HG03439 (cell line): ENCODE measurements at regions not wholly inside any gene's neighbourhood (a gene's known extent, or its start where the extent isn't known, plus 50 kb on each side); places are given as distances from the start of the nearest gene placed in this dataset.

Experiments
- ATAC-seq: cut with Tn5 transposase; IDR thresholded peaks from one replicate; pipeline ENCODE4 v1.9.1; 2021; ENCODE audit warnings: mild to moderate bottlenecking, moderate library complexity; ENCODE audit not compliant: unreplicated experiment

DNA sequence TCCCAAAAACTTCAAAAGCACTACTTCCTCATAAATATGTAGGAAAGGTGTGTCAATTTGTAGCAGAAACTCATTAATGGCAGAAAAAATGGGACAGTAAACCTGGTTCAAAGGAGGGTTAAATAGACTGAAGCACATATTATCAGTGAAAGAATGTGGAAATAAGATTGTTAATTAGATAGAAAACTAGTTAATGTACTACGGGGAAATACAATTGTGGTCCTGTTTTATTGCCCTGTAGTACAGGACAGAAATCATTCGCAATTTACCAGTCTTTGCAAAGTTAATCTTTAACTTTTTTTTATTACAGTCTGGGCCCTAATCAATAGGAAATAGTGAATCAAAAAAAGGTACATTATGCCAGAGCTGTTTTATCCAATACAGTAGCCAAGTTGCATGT, 82.0 kb upstream of the PAK5 start:
- no peak for ATAC-seq

DNA sequence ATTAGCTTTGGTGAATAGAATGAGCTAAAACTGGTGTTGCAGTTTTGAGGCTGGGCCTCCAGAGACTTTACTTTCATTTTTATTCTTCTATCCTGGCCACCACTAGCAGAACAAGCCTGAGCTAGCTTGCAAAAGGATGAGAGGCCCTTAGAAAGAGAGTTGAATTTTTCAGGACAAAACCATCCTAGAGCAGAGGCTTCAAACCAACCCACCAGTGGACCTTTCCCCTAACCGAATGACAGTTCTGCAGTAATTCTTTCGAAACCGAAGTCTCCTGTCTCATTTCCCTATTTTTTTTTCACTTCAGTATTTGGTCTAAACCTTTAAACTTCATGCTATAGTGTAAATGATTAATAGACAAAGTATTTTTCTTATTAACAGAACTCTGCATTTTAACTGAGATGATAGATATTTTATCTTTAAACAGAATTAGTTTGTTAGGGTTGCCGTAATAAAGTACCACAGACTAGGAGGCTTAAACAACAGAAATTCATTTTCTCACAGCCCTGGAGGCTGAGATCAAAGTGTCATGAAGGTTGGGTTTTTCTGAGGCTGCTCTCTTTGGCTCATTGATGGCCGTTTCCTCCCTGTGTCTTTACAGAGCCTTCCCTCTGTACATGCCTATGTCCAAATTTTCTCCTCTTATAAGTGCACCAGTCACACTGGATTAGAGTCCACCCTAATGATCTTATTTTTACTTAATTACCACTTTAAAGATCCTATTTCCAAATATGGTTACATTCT, 80.6 kb upstream of the PAK5 start:
- peak; percentile 68 for ATAC-seq

DNA sequence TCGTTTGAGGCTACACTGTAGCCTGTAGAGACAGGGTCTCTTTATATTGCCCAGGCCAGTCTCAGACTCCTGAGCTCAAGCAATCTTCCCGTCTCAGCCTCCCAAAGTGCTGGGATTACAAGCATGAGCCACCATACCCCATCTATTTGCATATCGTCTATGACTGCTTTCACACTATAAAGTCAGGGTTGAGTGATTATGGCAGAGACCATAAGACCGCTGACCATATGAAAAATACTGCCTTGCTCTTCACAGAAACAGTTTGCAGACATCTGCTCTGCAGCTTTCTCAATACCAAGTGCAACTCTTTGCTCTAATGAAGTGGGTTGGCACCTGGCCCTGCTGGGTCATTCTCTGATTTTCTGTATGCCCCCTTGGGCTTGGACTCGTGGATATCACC, 79.5 kb upstream of the PAK5 start:
- no peak for ATAC-seq

DNA sequence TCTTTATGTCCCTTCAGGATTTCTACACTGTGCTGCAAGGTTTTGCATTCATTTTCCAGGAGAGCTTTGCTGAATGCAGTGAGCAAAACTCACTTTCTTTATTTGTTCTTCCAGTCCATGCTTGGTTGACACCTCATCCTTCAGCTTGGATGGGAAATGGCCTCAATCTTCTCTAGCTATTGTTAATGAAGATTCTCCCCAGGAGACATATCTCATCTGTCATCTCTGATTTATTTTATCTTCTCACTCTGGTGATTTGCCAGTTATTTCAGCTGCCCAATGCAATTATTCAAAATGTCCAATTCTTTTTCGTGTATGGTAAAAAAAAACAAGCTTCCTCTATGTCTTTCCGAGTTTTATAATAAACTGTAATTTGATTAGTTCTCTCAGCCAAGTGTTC, 77.9 kb upstream of the PAK5 start:
- no peak for ATAC-seq

DNA sequence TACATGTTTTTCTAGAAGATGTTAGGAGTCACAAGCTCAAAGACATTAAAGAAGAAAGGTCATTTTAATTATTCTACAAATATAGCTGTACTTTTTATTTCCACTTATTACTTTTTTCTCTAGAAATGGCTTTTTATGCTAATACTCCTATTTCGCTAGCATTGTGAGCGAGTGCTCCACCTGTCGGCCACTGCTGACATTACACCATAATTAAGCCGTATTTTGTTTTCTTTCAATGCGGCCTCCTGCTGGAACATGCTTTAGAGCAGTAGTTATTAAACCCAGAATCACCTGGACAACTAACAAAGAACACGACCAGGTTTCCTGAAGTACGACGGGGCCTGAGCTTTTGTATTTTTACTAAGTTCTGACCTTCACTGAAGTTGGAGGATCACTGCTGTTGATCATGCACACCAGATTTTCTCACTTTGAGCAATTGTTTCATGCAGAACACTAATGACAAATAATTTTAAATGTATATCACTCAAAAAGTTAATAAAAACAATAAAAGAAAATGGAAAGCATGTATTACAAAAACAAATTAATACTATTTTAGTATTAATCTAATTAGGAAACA, 74.1 kb upstream of the PAK5 start:
- peak; percentile 70 for ATAC-seq

DNA sequence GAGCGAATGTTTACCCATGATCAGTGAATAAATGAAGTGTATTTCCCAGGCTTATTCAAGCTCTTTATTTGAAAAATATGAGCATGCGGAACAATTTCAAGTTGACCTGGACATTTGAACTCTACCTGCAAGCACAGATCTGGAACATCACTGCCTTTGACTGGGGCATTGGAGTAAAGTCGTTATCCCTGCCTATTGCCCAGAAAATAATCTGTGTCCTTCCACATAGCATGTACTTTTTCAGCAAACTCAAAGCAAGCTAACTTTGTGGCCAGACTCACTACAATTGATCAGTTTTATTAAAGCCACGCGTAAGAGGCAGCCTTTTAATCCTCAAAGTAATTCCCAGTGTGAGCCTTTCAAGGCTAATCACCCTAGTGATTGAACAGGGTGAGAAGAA, 73.4 kb upstream of the PAK5 start:
- ATAC-seq: no peak

DNA sequence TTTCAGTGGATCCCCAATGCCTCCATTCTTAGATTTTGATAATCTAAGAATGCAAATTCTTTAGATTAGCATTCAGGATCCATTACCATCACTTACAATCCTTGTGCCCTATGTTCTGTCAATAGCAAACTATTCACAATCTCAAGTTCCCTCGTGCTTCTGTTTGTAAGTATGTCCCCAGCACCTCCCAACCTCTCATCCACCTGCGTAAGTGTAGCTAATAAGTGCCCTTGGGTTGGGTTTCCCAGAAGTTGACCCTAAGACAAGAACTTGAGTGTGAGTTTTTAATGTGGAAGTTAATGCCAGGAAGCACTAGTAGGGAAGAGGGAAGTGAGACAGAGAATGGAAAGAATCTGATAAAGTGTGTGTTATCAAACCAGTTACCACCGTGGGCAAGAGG, 72.6 kb upstream of the PAK5 start:
- ATAC-seq: no peak

DNA sequence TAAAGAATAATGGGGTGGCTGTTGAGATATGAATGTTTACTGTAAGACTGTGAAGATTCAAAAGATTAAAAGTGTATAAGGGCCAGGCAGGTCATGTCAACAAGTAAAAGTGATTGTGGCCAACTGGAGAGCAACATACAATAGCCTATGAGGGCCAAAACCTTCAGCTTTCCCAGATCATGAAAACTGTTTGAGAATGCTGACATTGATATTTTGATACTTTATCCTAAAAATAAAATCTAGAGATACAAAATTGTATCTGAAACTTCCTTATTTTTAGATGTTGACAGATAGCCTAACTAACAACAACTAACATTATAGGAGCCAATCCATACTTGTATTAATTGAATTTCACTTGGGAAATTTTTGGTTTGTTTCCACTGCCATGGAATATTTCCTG, 70.3 kb upstream of the PAK5 start:
- no peak for ATAC-seq

DNA sequence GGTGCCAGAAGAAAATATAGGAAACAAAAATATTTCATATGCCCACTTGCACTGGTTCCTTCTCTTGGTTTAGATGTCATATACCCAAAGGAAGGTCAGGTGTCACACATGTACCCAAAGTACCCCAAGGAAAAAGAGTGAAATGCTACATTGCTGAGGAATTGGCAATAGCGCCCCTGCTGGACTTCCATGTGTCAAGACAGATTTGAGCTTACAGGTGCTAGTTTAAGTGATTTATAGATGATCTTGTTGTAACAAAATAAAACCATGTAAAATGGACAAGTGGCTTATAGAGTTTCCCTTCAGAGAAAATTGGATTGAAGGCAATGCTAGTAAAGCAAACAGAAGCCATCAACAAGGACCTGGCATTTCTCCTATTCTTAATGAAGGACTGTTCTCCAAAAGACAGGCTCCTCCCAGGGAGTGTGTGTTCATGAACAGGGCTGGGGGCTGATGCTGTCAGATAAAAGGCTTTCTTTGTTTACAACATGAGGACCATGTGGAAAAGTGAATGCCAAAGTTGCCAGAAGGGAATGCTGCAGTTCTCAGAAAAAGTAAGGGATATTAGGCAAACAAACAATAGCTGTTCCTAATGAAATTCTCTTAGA, 64.3 kb upstream of the PAK5 start:
- no peak for ATAC-seq

DNA sequence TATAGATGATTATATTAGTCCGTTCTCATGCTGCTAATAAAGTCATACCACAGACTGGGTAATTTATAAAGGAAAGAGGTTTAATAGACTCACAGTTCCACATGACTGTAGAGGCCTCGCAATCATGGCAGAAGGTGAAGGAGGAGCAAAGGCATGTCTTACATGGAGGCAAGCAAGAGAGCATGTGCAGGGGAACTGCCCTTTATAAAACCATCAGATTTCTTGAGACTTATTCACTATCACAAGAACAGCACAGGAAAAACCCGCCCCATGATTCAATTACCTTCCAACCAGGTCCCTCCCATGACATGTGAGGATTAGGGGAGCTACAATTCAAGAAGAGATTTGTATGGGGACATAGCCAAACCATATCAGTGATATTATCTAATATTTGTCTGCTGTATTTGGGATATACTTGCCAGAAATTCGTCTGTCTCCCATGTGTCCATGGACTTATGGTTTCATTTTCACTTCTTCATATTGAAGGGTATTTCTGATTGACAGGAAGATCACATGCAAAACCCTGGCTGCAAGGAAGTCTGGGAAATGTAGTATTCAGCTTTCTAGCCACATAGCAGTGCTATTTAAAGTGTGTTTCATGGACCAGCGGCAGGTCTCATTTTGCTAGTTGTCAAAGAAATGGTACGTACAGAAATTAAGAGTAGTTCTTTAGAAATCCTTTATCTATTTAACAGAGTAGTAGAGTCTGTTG, 50.5 kb upstream of the PAK5 start:
- ATAC-seq: no peak
